ENCODE measurements at regions not wholly inside any gene's neighbourhood (a gene's known extent, or its start where the extent isn't known, plus 50 kb on each side); places are given as distances from the start of the nearest gene placed in this dataset.

DNA sequence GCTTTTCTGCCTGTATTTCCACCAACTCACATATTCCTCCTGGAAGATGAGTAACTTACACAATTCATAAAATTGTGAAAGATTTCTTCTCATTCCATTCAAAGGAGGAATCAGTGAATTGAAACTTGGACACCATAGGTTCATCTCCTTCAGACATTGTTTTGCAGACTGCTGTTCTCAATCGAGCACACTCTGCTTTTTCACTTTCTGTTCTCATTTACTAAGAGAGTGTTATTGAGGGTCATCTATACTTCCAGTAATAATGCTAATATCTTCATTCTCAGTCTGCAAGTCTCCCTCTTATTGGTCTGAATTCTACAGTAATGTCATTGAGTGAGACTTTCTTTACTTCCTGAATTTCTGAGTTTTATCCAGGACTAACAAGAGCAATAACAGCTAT lies 67.5 kb upstream of the FUT9 start:
- no peak for DNase-seq (ENCODE audit: low spot score)
- in situ Hi-C loops (cut with MboI; ENCODE audit: low sequenced_read_pairs, unreplicated experiment) = no loop called here
- TF ChIP-seq, protein P1, sequence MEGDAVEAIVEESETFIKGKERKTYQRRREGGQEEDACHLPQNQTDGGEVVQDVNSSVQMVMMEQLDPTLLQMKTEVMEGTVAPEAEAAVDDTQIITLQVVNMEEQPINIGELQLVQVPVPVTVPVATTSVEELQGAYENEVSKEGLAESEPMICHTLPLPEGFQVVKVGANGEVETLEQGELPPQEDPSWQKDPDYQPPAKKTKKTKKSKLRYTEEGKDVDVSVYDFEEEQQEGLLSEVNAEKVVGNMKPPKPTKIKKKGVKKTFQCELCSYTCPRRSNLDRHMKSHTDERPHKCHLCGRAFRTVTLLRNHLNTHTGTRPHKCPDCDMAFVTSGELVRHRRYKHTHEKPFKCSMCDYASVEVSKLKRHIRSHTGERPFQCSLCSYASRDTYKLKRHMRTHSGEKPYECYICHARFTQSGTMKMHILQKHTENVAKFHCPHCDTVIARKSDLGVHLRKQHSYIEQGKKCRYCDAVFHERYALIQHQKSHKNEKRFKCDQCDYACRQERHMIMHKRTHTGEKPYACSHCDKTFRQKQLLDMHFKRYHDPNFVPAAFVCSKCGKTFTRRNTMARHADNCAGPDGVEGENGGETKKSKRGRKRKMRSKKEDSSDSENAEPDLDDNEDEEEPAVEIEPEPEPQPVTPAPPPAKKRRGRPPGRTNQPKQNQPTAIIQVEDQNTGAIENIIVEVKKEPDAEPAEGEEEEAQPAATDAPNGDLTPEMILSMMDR (IDR thresholded peaks at IDR 0.05; ENCODE audit: borderline replicate concordance, control extremely low read depth, extremely low read depth, insufficient read depth, missing control alignments) = no peak

DNA sequence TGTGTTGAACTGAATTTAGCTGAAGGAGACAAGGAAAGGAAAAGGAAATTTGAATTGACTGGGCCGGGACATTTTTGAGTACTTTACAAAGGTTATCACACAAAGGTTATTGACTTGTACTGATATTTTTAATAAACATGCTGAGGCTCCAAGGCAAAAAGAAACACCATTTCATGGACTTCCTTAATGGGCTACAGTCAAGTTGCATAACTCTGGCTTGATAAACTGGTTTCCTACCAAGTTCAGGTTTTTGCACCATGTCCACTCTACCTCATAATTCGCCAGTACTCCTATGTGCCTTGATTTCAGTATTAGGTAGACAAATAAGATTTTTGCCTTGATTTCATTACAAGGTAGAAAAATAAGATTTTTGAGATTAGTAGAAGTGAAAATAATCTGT lies 65.8 kb upstream of the FUT9 start:
- in situ Hi-C loops (cut with MboI; ENCODE audit: low sequenced_read_pairs, unreplicated experiment) = no loop called here
- DNase-seq (ENCODE audit: low spot score) = no peak

DNA sequence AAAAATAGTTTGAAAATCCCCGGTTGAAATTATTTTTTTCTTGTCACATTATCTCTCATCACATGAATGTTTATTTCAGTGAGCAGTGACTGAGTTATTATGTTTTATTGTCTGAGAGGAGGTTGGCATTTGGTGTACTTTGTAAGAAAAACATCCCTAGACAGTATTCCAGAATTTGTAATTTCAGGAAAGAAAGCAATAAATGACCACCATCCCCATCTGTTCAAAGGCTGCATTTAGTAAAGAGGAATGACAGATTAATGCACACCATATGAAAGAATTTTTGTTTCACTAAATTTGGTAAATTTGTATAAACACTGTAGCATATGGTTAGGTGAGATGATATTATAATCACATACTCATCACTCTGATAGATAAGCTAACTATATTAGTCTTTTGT lies 57.1 kb upstream of the FUT9 start:
- TF ChIP-seq, protein P1 (IDR thresholded peaks at IDR 0.05; ENCODE audit: borderline replicate concordance, control extremely low read depth, extremely low read depth, insufficient read depth, missing control alignments) = no peak
- in situ Hi-C loops (cut with MboI; ENCODE audit: low sequenced_read_pairs, unreplicated experiment) = no loop called here
- no peak for DNase-seq (ENCODE audit: low spot score)

More for the DNA sequence above, 65.8 kb upstream of the FUT9 start:
- TF ChIP-seq, protein P1 (IDR thresholded peaks at IDR 0.05; ENCODE audit: borderline replicate concordance, control extremely low read depth, extremely low read depth, insufficient read depth, missing control alignments) = no peak

DNA sequence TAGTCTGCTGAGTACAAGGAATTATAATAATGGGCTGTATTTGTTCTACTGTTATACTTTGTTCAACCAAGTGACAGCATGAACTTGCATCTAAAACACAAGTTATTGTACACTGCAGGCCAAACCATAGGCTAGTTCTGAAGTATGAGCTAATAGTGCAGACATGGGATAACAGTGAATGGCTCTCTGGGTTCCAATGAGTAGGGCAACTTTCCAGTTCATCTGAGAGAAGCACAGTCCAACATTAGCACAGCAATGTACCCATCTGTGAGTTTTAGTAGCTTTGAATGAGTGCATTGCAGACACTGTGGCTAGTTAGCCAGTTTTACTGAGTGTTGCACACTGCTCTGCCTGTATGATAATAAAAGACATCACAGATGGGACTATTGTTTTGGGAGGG lies 56.5 kb upstream of the FUT9 start:
- in situ Hi-C loops (cut with MboI; ENCODE audit: low sequenced_read_pairs, unreplicated experiment) = no loop called here
- TF ChIP-seq, protein P1 (IDR thresholded peaks at IDR 0.05; ENCODE audit: borderline replicate concordance, control extremely low read depth, extremely low read depth, insufficient read depth, missing control alignments) = no peak
- no peak for DNase-seq (ENCODE audit: low spot score)
